ENCODE measurements at regions not wholly inside any gene's neighbourhood (a gene's known extent, or its start where the extent isn't known, plus 50 kb on each side); places are given as distances from the start of the nearest gene placed in this dataset.

GRCh38 chr13:112225429-112226090 is 150.6 kb upstream of the SPACA7 start:
- no peak for TF ChIP-seq POLR2A (IDR thresholded peaks at IDR 0.05; ENCODE audit: low read depth)
- no peak for TF ChIP-seq CTCF (IDR thresholded peaks at IDR 0.05)
- TF ChIP-seq POLR2AphosphoS5 (IDR thresholded peaks at IDR 0.05) = no peak
- no peak for TF ChIP-seq EP300 (IDR thresholded peaks at IDR 0.05)

Data from esophagus muscularis mucosa (tissue), 4 donors.